ENCODE measurements at regions not wholly inside any gene's neighbourhood (a gene's known extent, or its start where the extent isn't known, plus 50 kb on each side); places are given as distances from the start of the nearest gene placed in this dataset.

GRCh38 chr10:128487517-128487916 is 361.3 kb upstream of the MKI67 start:
- no peak overlapping the region for H3K4me3 ChIP-seq (ENCODE audit: low read depth in 1 of 3, low read length in 3 of 3)
- no peaks in the 10 kb centered on the region for H3K4me1 ChIP-seq (ENCODE audit: control insufficient read depth in 4 of 4, insufficient read depth in 4 of 4, low read length in 3 of 4)
- H3K9me3 ChIP-seq (ENCODE audit: control insufficient read depth in 4 of 4, low read length in 3 of 4) = no peaks in the 10 kb centered on the region
- no peak overlapping the region for H3K27ac ChIP-seq (ENCODE audit: low read depth in 1 of 2, low read length in 2 of 2)
- no peak overlapping the region for H3K9ac ChIP-seq (ENCODE audit: low read depth in 1 of 2, low read length in 2 of 2)
- no peak for DNase-seq (ENCODE audit: low spot score)
- 86% methylated on average over 16 of the region's 16 CpGs for WGBS
- H3K27me3 ChIP-seq (ENCODE audit: control insufficient read depth in 4 of 4, insufficient read depth in 4 of 4, low read length in 3 of 4) = peaks cover 0 to 2% (median 0%) of the 10 kb centered on the region in 4 donors
- TF ChIP-seq HNF4G (IDR thresholded peaks at IDR 0.05) = no peak
- TF ChIP-seq, protein P1, sequence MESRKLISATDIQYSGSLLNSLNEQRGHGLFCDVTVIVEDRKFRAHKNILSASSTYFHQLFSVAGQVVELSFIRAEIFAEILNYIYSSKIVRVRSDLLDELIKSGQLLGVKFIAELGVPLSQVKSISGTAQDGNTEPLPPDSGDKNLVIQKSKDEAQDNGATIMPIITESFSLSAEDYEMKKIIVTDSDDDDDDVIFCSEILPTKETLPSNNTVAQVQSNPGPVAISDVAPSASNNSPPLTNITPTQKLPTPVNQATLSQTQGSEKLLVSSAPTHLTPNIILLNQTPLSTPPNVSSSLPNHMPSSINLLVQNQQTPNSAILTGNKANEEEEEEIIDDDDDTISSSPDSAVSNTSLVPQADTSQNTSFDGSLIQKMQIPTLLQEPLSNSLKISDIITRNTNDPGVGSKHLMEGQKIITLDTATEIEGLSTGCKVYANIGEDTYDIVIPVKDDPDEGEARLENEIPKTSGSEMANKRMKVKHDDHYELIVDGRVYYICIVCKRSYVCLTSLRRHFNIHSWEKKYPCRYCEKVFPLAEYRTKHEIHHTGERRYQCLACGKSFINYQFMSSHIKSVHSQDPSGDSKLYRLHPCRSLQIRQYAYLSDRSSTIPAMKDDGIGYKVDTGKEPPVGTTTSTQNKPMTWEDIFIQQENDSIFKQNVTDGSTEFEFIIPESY (IDR thresholded peaks at IDR 0.05) = no peak
- no peak for TF ChIP-seq SP1 (IDR thresholded peaks at IDR 0.05)
- no peak for TF ChIP-seq RXRA (IDR thresholded peaks at IDR 0.05)
- TF ChIP-seq EGR1 (IDR thresholded peaks at IDR 0.05; ENCODE audit: low read depth in 2 of 2) = no peak
- TF ChIP-seq HNF4A (conservative IDR thresholded peaks at IDR 0.05) = no peak
- no peak for TF ChIP-seq MAX (IDR thresholded peaks at IDR 0.05)
- TF ChIP-seq YY1 (IDR thresholded peaks at IDR 0.05) = no peak
- no peaks in the 10 kb centered on the region for H3K36me3 ChIP-seq (ENCODE audit: control insufficient read depth in 4 of 4, insufficient read depth in 3 of 4, low read depth in 1 of 4, low read length in 3 of 4)

DNA sequence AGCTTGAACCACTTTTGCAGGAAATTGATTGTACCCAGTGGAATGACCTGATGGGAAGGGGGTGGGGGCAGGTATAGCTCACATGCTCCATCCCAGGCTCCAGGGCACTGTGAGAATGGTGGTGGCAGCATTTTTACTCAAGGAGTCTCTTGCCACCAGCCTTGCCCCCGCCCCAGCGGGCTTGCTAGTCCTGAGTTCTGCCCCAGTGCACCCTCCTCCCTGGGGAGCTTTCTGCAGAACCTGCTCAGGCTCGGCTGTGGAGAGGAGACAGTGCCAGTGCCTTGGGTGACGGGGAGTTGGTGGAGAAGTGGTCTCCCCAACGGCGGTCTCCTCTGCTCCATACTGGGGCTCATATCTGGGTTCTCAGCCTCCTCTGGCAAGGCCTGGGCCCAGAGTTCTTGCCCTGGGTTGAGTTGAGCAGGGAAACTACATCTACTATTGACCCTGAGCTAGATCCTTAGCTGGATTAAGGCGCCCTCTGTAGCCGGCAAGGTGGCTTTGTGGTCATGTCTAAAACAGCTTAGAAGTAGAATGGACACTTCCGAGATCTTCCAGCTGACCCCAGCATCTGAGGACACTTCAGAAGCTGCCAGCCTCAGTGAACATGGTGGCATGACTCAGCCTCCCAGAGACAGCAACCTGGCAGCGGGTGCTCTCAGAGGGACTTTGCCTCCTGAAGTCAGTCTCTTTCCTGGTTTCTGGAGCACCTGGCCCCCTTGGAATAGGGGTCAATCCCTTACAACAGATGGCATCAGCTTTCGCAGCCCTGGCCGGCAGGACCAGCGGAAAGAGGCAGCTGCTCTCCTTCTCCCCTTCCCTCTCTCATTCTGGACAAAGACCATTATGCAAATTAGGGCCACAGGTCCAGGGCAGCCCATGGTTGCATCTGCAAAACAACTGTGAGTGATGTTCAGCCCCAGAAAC is 363.4 kb upstream of the MKI67 start:
- no peak overlapping the region for H3K4me3 ChIP-seq (ENCODE audit: low read depth in 1 of 3, low read length in 3 of 3)
- no peak overlapping the region for H3K9ac ChIP-seq (ENCODE audit: low read depth in 1 of 2, low read length in 2 of 2)
- TF ChIP-seq NR2F2 (IDR thresholded peaks at IDR 0.05) (no peak), RAD21 (IDR thresholded peaks at IDR 0.05) (no peak), YY1 (IDR thresholded peaks at IDR 0.05) (no peak), CTCF (IDR thresholded peaks at IDR 0.05; ENCODE audit: low read depth, low read length, missing input control) (no peak), FOXA1 (IDR thresholded peaks at IDR 0.05) (no peak), RXRA (IDR thresholded peaks at IDR 0.05) (no peak), TAF1 (conservative IDR thresholded peaks at IDR 0.05) (no peak), GABPA (IDR thresholded peaks at IDR 0.05 in 1 of 2, conservative IDR thresholded peaks at IDR 0.05 in 1 of 2) (no peak), JUND (IDR thresholded peaks at IDR 0.05) (no peak), HNF4G (IDR thresholded peaks at IDR 0.05) (no peak), FOXA2 (IDR thresholded peaks at IDR 0.05) (no peak), ATF3 (IDR thresholded peaks at IDR 0.05) (no peak), MAX (IDR thresholded peaks at IDR 0.05) (no peak), HNF4A (conservative IDR thresholded peaks at IDR 0.05) (no peak), SP1 (IDR thresholded peaks at IDR 0.05) (no peak)
- H3K27me3 ChIP-seq (ENCODE audit: control insufficient read depth in 4 of 4, insufficient read depth in 4 of 4, low read length in 3 of 4) = peaks cover 0 to 2% (median 0%) of the 10 kb centered on the region in 4 donors
- 83% methylated on average over 13 of the region's 13 CpGs for WGBS
- H3K4me1 ChIP-seq (ENCODE audit: control insufficient read depth in 4 of 4, insufficient read depth in 4 of 4, low read length in 3 of 4) = no peaks in the 10 kb centered on the region
- no peaks in the 10 kb centered on the region for H3K9me3 ChIP-seq (ENCODE audit: control insufficient read depth in 4 of 4, low read length in 3 of 4)
- H3K27ac ChIP-seq (ENCODE audit: low read depth in 1 of 2, low read length in 2 of 2) = no peak overlapping the region
- H3K36me3 ChIP-seq (ENCODE audit: control insufficient read depth in 4 of 4, insufficient read depth in 3 of 4, low read depth in 1 of 4, low read length in 3 of 4) = no peaks in the 10 kb centered on the region
- DNase-seq (ENCODE audit: low spot score) = no peak

Measured in liver (tissue), 8 donors.